K562 (cell line): ENCODE measurements at regions not wholly inside any gene's neighbourhood (a gene's known extent, or its start where the extent isn't known, plus 50 kb on each side); places are given as distances from the start of the nearest gene placed in this dataset.

ENCODE experiments used
- ETV6 ChIP-seq, 3 experiments: fragments of 150-350 bp in 1 of 3; sonication (generic) in 1 of 3; formaldehyde crosslinking in 1 of 3; IDR thresholded peaks; 2 replicates each; pipeline versions ENCODE4 v1.6.1 to v1.8.0; 2014 to 2022; ENCODE audit warnings: borderline replicate concordance in 2 of 3, low read depth in 2 of 3, antibody characterized with exemption in 1 of 3, low read length in 1 of 3, mild to moderate bottlenecking in 1 of 3, missing genetic modification reagents in 1 of 3
- EZH2 ChIP-seq: IDR thresholded peaks from 2 replicates; pipeline ENCODE4 v1.6.1; 2012; ENCODE audit warnings: low read depth, mild to moderate bottlenecking, inconsistent platforms, low read length, borderline replicate concordance
- ILK ChIP-seq: fragments of 450-650 bp; IDR thresholded peaks from 2 replicates; pipeline ENCODE4 v1.6.1; 2016; ENCODE audit warnings: missing genetic modification characterization, low read depth, mild to moderate bottlenecking, missing compliant biosample characterization, moderate library complexity, borderline replicate concordance
- TARDBP ChIP-seq: fragments of 450-650 bp; IDR thresholded peaks from 2 replicates; pipeline ENCODE4 v1.6.1; 2016
- TF ChIP-seq, protein P1 (sequence below), 3 experiments: IDR thresholded peaks in 2 of 3; conservative IDR thresholded peaks in 1 of 3; 2 replicates each; pipeline ENCODE4 v1.5.1; 2011 to 2012; ENCODE audit warnings: low read length in 3 of 3, mild to moderate bottlenecking in 3 of 3, control low read depth in 2 of 3, improper control_type of control experiment in 1 of 3, inconsistent platforms in 1 of 3, low read depth in 1 of 3, mixed read lengths in 1 of 3, moderate library complexity in 1 of 3; ENCODE audit not compliant: insufficient read depth in 2 of 3

DNA sequence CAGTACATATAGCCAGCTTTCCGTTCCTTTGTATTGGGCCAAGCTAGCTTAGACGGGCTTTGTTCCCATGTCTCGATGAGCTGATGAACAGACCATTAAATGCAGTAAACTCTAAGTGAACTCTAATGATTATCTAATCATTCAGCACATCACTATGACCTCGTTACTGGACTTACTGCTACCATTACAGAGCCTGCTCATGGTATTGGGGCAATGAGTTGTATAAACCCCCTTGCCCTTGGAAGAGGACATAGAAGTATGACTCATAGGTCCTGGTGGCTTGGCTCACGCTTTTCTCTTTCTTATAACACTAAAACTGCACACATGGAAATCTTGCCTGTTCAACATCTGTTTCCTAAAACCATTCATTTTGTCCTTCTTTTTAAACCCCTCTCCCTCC lies 93.6 kb upstream of the DYNLRB2 start:
- TF ChIP-seq TARDBP (no peak), ETV6 (IDR thresholded peaks at IDR 0.05; ENCODE audit: borderline replicate concordance in 1 of 2, low read depth in 2 of 2, low read length in 1 of 2) (no peak), ETV6 (CRISPR knock-in tag; IDR thresholded peaks at IDR 0.05; ENCODE audit: borderline replicate concordance) (no peak), ILK (no peak), EZH2 (no peak)
- TF ChIP-seq, protein P1, sequence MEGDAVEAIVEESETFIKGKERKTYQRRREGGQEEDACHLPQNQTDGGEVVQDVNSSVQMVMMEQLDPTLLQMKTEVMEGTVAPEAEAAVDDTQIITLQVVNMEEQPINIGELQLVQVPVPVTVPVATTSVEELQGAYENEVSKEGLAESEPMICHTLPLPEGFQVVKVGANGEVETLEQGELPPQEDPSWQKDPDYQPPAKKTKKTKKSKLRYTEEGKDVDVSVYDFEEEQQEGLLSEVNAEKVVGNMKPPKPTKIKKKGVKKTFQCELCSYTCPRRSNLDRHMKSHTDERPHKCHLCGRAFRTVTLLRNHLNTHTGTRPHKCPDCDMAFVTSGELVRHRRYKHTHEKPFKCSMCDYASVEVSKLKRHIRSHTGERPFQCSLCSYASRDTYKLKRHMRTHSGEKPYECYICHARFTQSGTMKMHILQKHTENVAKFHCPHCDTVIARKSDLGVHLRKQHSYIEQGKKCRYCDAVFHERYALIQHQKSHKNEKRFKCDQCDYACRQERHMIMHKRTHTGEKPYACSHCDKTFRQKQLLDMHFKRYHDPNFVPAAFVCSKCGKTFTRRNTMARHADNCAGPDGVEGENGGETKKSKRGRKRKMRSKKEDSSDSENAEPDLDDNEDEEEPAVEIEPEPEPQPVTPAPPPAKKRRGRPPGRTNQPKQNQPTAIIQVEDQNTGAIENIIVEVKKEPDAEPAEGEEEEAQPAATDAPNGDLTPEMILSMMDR (IDR thresholded peaks at IDR 0.05 in 2 of 3, conservative IDR thresholded peaks at IDR 0.05 in 1 of 3; ENCODE audit: insufficient read depth in 2 of 3, low read depth in 1 of 3, low read length in 3 of 3) = no peak
